HEK293 (cell line): ENCODE measurements at regions not wholly inside any gene's neighbourhood (a gene's known extent, or its start where the extent isn't known, plus 50 kb on each side); places are given as distances from the start of the nearest gene placed in this dataset.

Source experiments
- KLF10 ChIP-seq: fragments of 450-650 bp; IDR thresholded peaks from 2 replicates; pipeline ENCODE4 v1.5.1; 2018; ENCODE audit warnings: missing biosample characterization, mild to moderate bottlenecking, missing genetic modification characterization
- SP3 ChIP-seq: fragments of 450-650 bp; formaldehyde crosslinking; IDR thresholded peaks from 2 replicates; pipeline ENCODE4 v1.5.1; 2016; ENCODE audit warnings: missing biosample characterization, missing genetic modification characterization
- TF ChIP-seq, protein P1 (sequence below): fragments of 450-650 bp; formaldehyde crosslinking; IDR thresholded peaks from 2 replicates; pipeline ENCODE4 v1.5.1; 2016; ENCODE audit warnings: missing biosample characterization, missing genetic modification characterization
- TF ChIP-seq, protein P2 (sequence below): sonication (generic); formaldehyde crosslinking; IDR thresholded peaks from 2 replicates; pipeline ENCODE4 v1.8.1; 2022; ENCODE audit warnings: mild to moderate bottlenecking, moderate library complexity, missing genetic modification reagents

DNA sequence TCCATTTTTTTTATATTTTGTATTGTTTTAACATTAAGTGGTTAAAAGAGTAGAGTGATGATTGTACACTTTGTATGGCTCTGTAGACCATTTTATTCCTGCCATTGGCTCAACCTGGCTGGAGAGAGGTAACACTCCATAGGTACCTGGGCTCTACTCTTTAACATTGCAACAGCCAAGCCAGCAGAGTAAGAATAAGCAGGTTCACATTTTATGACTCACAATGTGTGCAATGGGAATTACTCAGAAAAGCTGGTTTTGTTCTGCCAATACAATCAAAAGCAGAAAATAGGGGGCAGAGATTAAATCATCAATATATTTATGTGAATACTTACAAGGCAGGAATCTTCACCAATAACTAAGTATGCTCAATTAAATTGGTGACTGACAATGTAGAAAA, 1324.0 kb downstream of the AMY1C start:
- TF ChIP-seq, protein P1, sequence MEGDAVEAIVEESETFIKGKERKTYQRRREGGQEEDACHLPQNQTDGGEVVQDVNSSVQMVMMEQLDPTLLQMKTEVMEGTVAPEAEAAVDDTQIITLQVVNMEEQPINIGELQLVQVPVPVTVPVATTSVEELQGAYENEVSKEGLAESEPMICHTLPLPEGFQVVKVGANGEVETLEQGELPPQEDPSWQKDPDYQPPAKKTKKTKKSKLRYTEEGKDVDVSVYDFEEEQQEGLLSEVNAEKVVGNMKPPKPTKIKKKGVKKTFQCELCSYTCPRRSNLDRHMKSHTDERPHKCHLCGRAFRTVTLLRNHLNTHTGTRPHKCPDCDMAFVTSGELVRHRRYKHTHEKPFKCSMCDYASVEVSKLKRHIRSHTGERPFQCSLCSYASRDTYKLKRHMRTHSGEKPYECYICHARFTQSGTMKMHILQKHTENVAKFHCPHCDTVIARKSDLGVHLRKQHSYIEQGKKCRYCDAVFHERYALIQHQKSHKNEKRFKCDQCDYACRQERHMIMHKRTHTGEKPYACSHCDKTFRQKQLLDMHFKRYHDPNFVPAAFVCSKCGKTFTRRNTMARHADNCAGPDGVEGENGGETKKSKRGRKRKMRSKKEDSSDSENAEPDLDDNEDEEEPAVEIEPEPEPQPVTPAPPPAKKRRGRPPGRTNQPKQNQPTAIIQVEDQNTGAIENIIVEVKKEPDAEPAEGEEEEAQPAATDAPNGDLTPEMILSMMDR (tag by site-specific recombination): no peak
- TF ChIP-seq SP3 (no peak), KLF10 (no peak)
- TF ChIP-seq, protein P2, sequence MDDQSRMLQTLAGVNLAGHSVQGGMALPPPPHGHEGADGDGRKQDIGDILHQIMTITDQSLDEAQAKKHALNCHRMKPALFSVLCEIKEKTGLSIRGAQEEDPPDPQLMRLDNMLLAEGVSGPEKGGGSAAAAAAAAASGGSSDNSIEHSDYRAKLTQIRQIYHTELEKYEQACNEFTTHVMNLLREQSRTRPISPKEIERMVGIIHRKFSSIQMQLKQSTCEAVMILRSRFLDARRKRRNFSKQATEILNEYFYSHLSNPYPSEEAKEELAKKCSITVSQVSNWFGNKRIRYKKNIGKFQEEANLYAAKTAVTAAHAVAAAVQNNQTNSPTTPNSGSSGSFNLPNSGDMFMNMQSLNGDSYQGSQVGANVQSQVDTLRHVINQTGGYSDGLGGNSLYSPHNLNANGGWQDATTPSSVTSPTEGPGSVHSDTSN: no peak
